Caki2 (cell line): ENCODE measurements at regions not wholly inside any gene's neighbourhood (a gene's known extent, or its start where the extent isn't known, plus 50 kb on each side); places are given as distances from the start of the nearest gene placed in this dataset.

ENCODE experiments used
- DNase-seq: peaks from one replicate; pipeline ENCODE4 v3.0.0-alpha.2; 2015; ENCODE audit warnings: low read depth
- in situ Hi-C: cut with HindIII; loops from 2 replicates; pipeline ENCODE4 v1.10.0; 2016; ENCODE audit warnings: low sequenced_read_pairs, low pct_unique_long_range_greater_than_20kb, mixed read lengths

DNA sequence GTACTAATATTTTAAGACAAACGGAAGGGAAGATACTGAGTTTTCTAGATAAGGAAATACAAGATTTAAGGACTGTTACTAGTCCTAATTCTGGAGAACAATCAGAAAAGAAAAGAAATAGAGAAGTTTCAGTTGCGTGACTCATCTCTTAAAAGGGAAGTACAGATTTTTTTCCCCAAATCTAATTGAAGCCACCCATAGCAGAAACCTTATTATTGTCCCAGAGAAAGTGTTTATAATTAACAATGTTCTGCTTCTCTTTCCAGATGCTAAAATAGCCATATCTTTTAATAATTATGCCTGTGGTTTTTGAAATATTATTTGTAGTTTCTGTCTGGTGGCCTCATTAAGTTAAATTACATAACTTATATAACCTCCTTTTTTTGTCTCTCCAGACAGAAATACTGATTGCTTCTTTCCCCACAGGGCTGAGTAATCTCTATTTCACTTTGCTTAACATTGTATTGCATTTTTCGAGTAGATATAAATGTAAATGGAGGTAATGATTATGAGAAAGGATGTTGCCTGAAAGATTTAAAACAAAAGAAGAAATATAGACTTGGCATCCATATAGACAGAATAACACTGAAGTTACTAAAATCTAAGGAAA, 240.7 kb upstream of the MBL2 start:
- no peak for DNase-seq
- in situ Hi-C loops: no loop called here

DNA sequence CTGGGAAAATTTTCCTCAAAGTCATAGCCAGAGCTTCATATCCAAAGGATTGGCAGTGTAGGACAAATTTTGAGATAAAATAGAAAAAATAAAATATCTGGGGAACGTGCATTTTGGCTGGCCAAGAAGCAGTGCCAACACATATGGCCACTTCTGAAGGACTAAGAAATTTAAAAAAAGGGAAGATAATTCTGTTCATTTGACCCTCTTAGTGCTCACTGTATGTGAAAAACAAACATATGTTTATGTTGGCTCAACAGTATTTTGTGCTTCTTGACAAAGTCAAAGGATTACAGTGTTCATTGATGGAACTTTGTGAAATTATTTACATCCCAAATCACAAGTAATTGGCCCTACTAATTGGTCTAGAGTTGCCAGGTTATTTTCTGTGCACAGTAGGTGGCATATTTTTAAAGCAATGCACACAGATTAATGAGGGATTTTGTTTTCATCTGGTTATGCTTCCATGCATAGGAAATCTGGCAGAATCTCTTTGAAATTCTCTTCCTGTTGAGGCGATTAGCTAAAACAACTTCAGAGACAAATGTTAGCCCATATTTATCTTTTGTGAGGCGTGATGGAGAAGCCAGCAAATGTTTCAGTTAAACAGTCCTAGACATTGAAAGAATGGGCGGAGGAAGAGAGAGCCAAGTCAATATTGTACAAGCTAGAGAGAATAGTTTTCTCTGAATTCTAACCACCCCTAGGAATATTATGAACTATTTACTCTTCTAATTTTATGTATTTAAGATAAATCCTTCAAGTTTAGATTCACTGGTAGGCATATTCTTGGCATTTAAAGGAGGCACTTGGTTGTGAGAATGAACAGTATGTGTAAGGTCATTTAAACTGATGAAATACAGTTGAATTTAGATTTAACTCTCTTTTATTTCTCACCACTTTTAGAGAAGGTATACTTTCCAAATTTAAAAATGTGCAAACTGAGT, 237.7 kb upstream of the MBL2 start:
- DNase-seq: no peak
- in situ Hi-C loops: no loop called here

GRCh38 chr10:53007527-53007842, 234.9 kb upstream of the MBL2 start:
- DNase-seq: no peak
- in situ Hi-C loops: no loop called here

GRCh38 chr10:53006663-53007526, 234.3 kb upstream of the MBL2 start:
- no peak for DNase-seq
- in situ Hi-C loops: no loop called here

DNA sequence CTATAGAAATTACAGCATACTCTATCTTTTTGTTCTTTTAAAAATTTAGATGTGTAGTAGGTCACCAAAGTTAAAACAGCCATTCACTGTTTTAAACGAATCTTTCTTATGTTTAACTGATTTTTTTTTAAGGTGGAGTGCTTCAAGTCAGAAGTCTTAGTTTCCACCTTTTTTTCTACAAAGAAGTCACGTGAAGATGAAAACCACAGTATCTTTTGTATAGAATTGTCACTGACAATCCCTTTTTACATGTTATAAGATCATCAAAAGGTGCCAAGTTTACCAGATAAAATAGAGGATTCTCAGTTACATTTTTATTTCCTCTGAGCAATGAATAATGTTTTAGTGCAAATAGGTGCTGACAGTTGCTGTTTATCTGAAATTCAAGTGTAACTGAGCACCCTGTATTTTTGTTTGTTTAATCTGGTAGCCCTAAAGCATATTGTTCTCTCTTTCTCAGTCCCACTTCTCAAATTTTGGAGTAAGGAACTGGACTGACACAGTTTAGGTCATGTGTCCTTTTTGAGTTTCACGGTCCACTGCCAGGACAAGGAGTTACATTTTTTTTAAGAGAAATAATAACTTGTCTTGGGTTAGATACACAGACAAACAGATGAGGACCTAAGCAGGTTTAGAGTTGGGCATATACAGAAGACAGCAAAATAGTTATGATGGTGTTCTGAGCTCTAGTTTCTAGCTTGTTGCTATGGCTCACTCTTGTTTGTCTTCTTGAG, 233.2 kb upstream of the MBL2 start:
- DNase-seq: no peak
- in situ Hi-C loops: no loop called here

- in situ Hi-C loops: no loop called here
These were observed 230.5 kb upstream of the MBL2 start for GRCh38 chr10:53003094-53003493.

DNA sequence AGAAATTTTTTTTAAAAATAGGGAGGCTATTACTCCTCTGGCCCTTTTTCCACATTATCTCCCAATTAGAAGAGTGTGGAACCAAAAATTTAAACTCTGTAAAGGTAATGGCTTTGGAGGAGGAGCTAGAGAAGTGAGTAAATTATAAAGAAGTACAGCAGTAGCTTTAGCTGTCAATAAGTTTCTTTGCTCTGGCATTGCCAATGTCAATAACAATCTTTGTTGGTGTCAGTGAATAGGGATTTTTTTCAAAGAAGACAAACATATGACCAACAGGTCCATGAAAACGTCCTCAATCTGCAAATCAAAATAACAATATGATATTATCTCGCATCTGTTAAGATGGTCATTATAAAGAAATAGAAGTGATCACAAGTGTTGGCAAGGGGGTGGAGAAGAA, 227.1 kb upstream of the MBL2 start:
- DNase-seq: no peak
- in situ Hi-C loops: no loop called here

More at GRCh38 chr10:53003094-53003493, 230.5 kb upstream of the MBL2 start:
- no peak for DNase-seq

- DNase-seq: no peak
- in situ Hi-C loops: no loop called here
These were observed 226.7 kb upstream of the MBL2 start for GRCh38 chr10:52999258-52999657.

- DNase-seq: no peak
- in situ Hi-C loops: no loop called here
These were observed 224.4 kb upstream of the MBL2 start for GRCh38 chr10:52997007-52997406.

- in situ Hi-C loops: no loop called here
- no peak for DNase-seq
These were observed 221.8 kb upstream of the MBL2 start for GRCh38 chr10:52994370-52994769.

DNA sequence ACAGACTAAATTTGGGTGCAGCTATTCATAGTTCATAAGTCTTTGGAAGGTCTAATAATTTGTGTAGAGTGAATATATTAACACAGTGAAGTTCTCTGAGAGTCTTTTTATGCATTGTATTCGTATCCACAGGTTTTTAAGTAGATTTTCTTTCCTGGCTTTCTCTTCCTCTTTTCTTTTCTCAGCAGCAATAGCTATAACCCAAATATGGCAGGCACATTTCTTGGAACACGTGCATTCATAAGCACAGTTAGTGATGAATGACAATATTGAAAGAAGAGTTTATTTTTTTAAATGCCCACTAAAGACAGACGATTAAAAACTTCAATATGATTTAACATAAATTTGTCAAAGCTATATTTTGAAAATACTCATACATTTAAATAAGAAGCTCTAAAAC, 220.5 kb upstream of the MBL2 start:
- in situ Hi-C loops: no loop called here
- no peak for DNase-seq

DNA sequence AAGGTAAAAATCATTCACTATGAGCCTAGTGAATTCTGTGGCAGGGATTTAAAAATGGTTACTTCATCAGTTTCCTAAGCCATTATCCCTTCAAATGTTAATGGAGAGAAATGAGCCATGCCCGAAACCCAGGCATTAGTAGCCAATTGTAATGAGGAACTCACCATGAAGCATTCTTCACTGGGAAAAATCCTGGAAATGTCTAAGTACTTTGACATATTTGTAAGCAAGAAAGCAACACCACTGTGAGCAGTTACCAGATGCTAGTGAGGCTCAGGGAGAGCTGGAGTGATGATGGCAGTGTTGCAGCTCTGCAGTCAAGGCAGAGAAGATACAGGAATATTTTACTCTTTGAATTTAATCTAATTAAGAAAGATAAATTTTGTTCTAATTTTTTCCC, 220.0 kb upstream of the MBL2 start:
- DNase-seq: no peak
- in situ Hi-C loops: no loop called here

- DNase-seq: no peak
- in situ Hi-C loops: no loop called here
These were observed 216.3 kb upstream of the MBL2 start for GRCh38 chr10:52988923-52989322.

DNA sequence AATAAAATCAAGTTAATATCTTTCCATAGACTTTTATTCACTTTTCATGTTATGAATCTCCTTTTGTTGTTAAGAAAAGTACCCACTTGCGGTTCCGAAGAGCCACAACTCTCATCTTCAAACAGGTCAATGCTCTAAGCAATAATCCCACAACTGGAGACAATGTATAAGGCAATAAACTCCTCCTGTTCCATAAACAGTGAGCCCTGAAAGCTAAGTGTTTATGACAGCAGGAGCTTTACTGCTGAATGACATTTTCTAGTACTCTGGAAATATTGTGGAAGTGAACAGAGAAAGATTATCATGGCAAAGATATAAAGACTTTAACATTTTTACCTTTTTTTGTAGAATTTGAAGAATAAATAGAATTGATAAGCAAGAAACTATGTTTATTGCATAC, 213.5 kb upstream of the MBL2 start:
- in situ Hi-C loops: no loop called here
- no peak for DNase-seq

DNA sequence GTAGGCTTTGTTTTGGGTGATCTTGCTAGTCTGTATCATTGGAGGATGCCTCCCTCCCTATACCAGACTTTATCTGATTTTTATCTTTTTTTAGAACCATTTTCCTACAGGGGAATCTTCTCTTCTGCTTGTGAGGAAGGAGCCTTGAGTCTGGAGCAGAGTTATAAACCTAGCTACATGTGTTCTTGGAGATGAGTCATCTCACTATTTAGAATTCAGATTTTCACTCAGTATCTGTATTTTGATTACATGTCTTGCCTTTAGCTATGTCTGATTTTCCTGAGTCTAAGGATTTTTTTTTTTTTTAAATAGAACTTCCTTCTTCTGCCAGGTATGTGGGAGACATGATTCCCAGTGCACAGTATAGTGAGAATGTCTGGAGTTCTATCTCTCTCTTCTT, 211.6 kb upstream of the MBL2 start:
- DNase-seq: no peak
- in situ Hi-C loops: no loop called here

- in situ Hi-C loops: no loop called here
- DNase-seq: no peak
These were observed 206.9 kb upstream of the MBL2 start for GRCh38 chr10:52979295-52979990.

- in situ Hi-C loops: no loop called here
These were observed 205.0 kb upstream of the MBL2 start for GRCh38 chr10:52977581-52977980.

More at GRCh38 chr10:52977581-52977980, 205.0 kb upstream of the MBL2 start:
- no peak for DNase-seq
